Heart right ventricle (tissue), 16 donors: ENCODE measurements at regions not wholly inside any gene's neighbourhood (a gene's known extent, or its start where the extent isn't known, plus 50 kb on each side); places are given as distances from the start of the nearest gene placed in this dataset.
"Not testable (repeated sequence)": the region's sequence is repeated elsewhere in the genome, so short reads cannot be mapped to it uniquely, and the experiment has no call there.

ENCODE experiments used
- ATAC-seq, 8 donors: fragments of 200-7000 bp; cut with Tn5 transposase; one replicate each; pipeline ENCODE4 v1.9.1; 2020; ENCODE audit warnings: mild to moderate bottlenecking in 8 of 8, moderate library complexity in 8 of 8, moderate number of reproducible peaks in 1 of 8
- DNase-seq, 2 donors: peaks; one replicate each; pipeline ENCODE4 v3.0.0-alpha.2; 2020
- H3K27ac ChIP-seq, 10 donors: fragments of 200-600 bp; sonication (generic) in 2 of 10; one replicate each; pipeline versions ENCODE4 v1.5.0 to v1.8.0; 2020 to 2022; ENCODE audit warnings: mild to moderate bottlenecking in 3 of 10
- H3K27me3 ChIP-seq, 7 donors: fragments of 200-600 bp; one replicate each; pipeline ENCODE4 v1.8.0; 2021 to 2022; ENCODE audit warnings: mild to moderate bottlenecking in 2 of 7
- H3K36me3 ChIP-seq, 9 donors: fragments of 200-600 bp; sonication (generic) in 1 of 9; one replicate each; pipeline versions ENCODE4 v1.5.0 to v1.8.0; 2020 to 2022; ENCODE audit warnings: mild to moderate bottlenecking in 2 of 9
- H3K4me1 ChIP-seq, 9 donors: fragments of 200-600 bp; sonication (generic) in 1 of 9; one replicate each; pipeline versions ENCODE4 v1.5.0 to v1.8.0; 2020 to 2022; ENCODE audit warnings: mild to moderate bottlenecking in 4 of 9
- H3K4me3 ChIP-seq, 10 donors: fragments of 200-600 bp; sonication (generic) in 2 of 10; one replicate each; pipeline versions ENCODE4 v1.5.0 to v1.8.0; 2020 to 2022; ENCODE audit warnings: mild to moderate bottlenecking in 7 of 10, moderate library complexity in 2 of 10
- H3K9me3 ChIP-seq, 11 donors: fragments of 200-600 bp in 10 of 11; sonication (generic) in 2 of 11; one replicate each; pipeline versions ENCODE4 v1.5.0 to v1.8.0; 2013 to 2022; ENCODE audit warnings: mild to moderate bottlenecking in 2 of 11, control low read depth in 1 of 11, moderate library complexity in 1 of 11
- whole genome bisulfite sequencing, 2 donors: extraction: QIAGEN DNeasy Blood & Tissue Kit; methylation state at CpG; one replicate each; pipeline ENCODE4 v1.1.7; 2013; ENCODE audit warnings: inconsistent platforms in 1 of 2; 5-methylcytosine and 5-hydroxymethylcytosine counted together
- intact Hi-C, 10 donors: fragments of 100-400 bp; cut with DNase I; formaldehyde crosslinking; loops; one replicate each; pipeline versions ENCODE4 v1.11.1 to v1.14.2; 2022
- TF ChIP-seq, protein P1 (sequence below), 9 donors: fragments of 200-600 bp; sonication (generic) in 2 of 9; IDR thresholded peaks; one replicate each; pipeline versions ENCODE4 v1.5.0 to v1.8.0; 2021 to 2022; ENCODE audit warnings: antibody characterized with exemption in 9 of 9, mild to moderate bottlenecking in 5 of 9, moderate library complexity in 1 of 9
- donor health status: Arrhythmogenic right ventricular cardiomyopathy.
- donor health status: ischemic (EF 13 %, LVEDD 7.1; RV severe dilation, severe dysfunction).
- donor health status: healthy with polysubstance abuse.
- donor health status: DM: no; HTN: yes; CAD: no.
- donor health status: DM: no; HTN: no; CAD: no.
- donor health status: ischemic (EF 25% LVEDD 6.9; RV normal size, moderate dysfunction).
- donor health status: ischemic (EF 25% LVEDD 5.7; RV mildly dilated, moderate dysfunction).
- donor health status: healthy.
- donor health status: DM: yes; HTN: yes; CAD: no.
- donor health status: Ischemic cardiomyopathy.
- donor health status: ischemic (EF 35%, LVEDD 5.7; RV mildly dilated, moderate dysfunction).
- donor health status: nonischemic (EF 11% LVEDD 7.7; RV severe dilation, severe dysfunction).
- donor health status: DM: yes; HTN: yes; CAD: no.
- donor health status: PGD.
- donor health status: ischemic (EF 29% LVEDD 5.4; RV normal size, mild dysfunction).
- donor health status: nonischemic (EF 23%, LVEDD 6.1; RV moderate dilation, normal function).

DNA sequence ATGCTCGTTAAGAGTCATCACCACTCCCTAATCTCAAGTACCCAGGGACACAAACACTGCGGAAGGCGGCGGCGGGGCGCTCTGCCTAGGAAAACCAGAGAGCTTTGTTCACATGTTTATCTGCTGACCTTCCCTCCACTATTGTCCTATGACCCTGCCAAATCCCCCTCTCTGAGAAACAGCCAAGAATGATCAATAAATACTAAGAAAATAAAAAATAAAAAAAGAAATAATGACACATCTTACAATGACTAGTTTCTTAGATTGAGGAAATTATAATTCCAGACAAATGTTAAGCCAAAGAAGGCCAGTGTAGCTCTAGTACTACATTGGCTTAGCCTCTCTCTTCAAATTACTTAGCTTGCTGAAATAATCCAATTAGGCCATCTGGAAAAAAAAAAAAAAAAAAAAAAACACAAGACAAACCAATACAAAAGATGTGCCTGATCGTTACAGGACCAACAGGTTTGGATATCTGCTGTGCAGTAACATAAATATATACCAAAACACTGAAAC lies 58.0 kb downstream of the ANXA2R start:
- Histone ChIP-seq H3K4me1 (peaks cover 0 to 29% (median 0%) of the 10 kb centered on the region in 9 donors), H3K9me3 (peaks cover 0 to 6% (median 0%) of the 10 kb centered on the region in 11 donors), H3K36me3 (peaks cover 0 to 5% (median 0%) of the 10 kb centered on the region in 9 donors), H3K27ac (peak overlapping the region in 2 of 10 donors; percentile 26 to 39), H3K4me3 (no peak overlapping the region), H3K27me3 (peaks cover 0 to 36% (median 5%) of the 10 kb centered on the region in 7 donors)
- DNase-seq (peak in 1 of 2 donors; percentile 21), ATAC-seq (peak in 1 of 8 donors; percentile 42)
- intact Hi-C loops = loop anchor here in 1 of 10 donors (10.0 kb wide), 1 partner anchor 77 kb away; no protein-coding TSS in a partner anchor
- TF ChIP-seq, protein P1, sequence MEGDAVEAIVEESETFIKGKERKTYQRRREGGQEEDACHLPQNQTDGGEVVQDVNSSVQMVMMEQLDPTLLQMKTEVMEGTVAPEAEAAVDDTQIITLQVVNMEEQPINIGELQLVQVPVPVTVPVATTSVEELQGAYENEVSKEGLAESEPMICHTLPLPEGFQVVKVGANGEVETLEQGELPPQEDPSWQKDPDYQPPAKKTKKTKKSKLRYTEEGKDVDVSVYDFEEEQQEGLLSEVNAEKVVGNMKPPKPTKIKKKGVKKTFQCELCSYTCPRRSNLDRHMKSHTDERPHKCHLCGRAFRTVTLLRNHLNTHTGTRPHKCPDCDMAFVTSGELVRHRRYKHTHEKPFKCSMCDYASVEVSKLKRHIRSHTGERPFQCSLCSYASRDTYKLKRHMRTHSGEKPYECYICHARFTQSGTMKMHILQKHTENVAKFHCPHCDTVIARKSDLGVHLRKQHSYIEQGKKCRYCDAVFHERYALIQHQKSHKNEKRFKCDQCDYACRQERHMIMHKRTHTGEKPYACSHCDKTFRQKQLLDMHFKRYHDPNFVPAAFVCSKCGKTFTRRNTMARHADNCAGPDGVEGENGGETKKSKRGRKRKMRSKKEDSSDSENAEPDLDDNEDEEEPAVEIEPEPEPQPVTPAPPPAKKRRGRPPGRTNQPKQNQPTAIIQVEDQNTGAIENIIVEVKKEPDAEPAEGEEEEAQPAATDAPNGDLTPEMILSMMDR (IDR thresholded peaks at IDR 0.05) = no peak
- 19 to 38% methylated on average over 7 of the region's 7 CpGs for whole genome bisulfite sequencing, 2 donors

DNA sequence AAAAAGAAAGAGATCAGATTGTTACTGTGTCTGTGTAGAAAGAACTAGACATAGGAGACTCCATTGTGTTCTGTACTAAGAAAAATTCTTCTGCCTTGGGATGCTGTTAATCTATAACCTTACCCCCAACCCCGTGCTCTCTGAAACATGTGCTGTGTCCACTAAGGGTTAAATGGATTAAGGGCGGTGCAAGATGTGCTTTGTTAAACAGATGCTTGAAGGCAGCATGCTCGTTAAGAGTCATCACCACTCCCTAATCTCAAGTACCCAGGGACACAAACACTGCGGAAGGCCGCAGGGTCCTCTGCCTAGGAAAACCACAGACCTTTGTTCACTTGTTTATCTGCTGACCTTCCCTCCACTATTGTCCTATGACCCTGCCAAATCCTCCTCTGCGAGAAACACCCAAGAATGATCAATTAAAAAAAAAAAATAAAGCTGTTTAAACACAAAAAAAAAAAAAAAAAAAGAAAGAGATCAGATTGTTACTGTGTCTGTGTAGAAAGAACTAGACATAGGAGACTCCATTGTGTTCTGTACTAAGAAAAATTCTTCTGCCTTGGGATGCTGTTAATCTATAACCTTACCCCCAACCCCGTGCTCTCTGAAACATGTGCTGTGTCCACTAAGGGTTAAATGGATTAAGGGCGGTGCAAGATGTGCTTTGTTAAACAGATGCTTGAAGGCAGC lies 58.6 kb downstream of the ANXA2R start:
- peaks cover 0 to 29% (median 0%) of the 10 kb centered on the region in 9 donors for H3K4me1 ChIP-seq
- H3K27me3 ChIP-seq = peaks cover 0 to 32% (median 5%) of the 10 kb centered on the region in 7 donors
- no CpG with 5 or more reads among the region's 8 CpGs for WGBS, 2 donors
- not testable (repeated sequence) for ATAC-seq, H3K36me3 ChIP-seq, H3K4me3 ChIP-seq, H3K27ac ChIP-seq, H3K9me3 ChIP-seq, DNase-seq
- intact Hi-C loops = loop anchor here in 1 of 10 donors (10.0 kb wide), 1 partner anchor 77 kb away; no protein-coding TSS in a partner anchor

DNA sequence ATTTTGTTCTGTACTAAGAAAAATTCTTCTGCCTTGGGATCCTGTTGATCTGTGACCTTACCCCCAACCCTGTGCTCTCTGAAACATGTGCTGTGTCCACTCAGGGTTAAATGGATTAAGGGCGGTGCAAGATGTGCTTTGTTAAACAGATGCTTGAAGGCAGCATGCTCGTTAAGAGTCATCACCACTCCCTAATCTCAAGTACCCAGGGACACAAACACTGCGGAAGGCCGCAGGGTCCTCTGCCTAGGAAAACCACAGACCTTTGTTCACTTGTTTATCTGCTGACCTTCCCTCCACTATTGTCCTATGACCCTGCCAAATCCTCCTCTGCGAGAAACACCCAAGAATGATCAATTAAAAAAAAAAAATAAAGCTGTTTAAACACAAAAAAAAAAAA lies 59.1 kb downstream of the ANXA2R start:
- intact Hi-C loops = loop anchor here in 1 of 10 donors (10.0 kb wide), 1 partner anchor 76 kb away; no protein-coding TSS in a partner anchor
- WGBS, 2 donors = no CpG with 5 or more reads among the region's 5 CpGs
- not testable (repeated sequence) for H3K9me3 ChIP-seq, H3K27ac ChIP-seq, DNase-seq, H3K36me3 ChIP-seq, ATAC-seq, H3K4me3 ChIP-seq
- Histone ChIP-seq H3K27me3 (peaks cover 0 to 27% (median 0%) of the 10 kb centered on the region in 7 donors), H3K4me1 (peaks cover 0 to 25% (median 0%) of the 10 kb centered on the region in 9 donors)

DNA sequence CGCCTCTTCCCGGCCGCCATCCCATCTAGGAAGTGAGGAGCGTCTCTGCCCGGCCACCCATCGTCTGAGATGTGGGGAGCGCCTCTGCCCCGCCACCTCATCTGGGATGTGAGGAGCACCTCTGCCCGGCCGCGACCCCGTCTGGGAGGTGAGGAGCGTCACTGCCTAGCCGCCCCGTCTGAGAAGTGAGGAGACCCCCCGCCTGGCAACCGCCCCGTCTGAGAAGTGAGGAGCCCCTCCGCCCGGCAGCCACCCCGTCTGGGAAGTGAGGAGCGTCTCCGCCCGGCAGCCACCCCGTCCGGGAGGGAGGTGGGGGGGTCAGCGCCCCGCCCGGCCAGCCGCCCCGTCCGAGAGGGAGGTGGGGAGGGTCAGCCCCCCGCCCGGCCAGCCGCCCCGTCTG lies 59.7 kb downstream of the ANXA2R start:
- peaks cover 0 to 27% (median 0%) of the 10 kb centered on the region in 7 donors for H3K27me3 ChIP-seq
- ATAC-seq, H3K27ac ChIP-seq, H3K4me3 ChIP-seq, DNase-seq, H3K36me3 ChIP-seq, H3K9me3 ChIP-seq: not testable (repeated sequence)
- H3K4me1 ChIP-seq = peaks cover 0 to 19% (median 0%) of the 10 kb centered on the region in 9 donors
- WGBS, 2 donors = 96 to 97% methylated on average over 11 to 28 of the region's 36 CpGs
- intact Hi-C loops = loop anchor here in 1 of 10 donors (10.0 kb wide), 1 partner anchor 76 kb away; no protein-coding TSS in a partner anchor

DNA sequence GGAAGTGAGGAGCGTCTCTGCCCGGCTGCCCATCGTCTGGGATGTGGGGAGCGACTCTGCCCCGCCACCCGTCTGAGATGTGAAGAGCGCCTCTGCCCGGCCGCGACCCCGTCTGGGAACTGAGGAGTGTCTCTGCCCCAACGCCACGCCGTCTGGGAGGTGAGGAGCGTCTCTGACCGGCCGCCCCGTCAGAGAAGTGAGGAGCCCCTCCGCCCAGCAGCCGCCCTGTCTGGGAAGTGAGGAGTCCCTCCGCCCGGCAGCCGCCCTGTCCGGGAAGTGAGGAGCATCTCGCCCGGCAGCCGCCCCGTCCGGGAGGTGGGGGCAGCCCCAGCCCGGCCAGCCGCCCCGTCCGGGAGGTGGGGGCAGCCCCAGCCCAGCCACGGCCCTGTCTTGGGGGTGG lies 60.9 kb downstream of the ANXA2R start:
- H3K9me3 ChIP-seq, H3K36me3 ChIP-seq, H3K4me1 ChIP-seq, H3K4me3 ChIP-seq, ATAC-seq, intact Hi-C loops, H3K27ac ChIP-seq: not testable (repeated sequence)
- peak in 1 of 2 donors; percentile 4 for DNase-seq
- peaks cover 0 to 21% (median 0%) of the 10 kb centered on the region in 7 donors for H3K27me3 ChIP-seq
- WGBS, 2 donors = 96% methylated on average over 34 of the region's 34 CpGs

DNA sequence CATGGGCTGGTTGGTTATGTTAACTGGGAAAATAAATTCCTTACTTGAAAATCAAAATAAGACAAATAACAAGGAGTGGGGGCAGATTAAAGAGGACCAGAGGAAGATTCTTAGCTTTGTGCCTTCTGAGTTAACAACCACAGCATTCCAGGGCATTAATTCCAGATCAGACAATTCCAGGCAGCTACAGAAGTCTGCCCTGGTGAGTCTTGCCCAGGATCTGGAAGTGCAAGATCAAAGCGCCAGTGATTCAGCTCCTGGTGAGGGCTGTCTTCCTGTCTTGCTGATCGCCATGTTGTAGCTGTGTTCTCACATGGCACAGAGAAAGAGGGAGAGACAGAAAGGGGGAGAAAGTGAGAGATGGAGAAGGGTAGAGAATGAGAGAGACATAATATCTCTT lies 65.6 kb downstream of the ANXA2R start:
- DNase-seq = no peak
- H3K27ac ChIP-seq = no peak overlapping the region
- TF ChIP-seq, protein P1 (IDR thresholded peaks at IDR 0.05) = no peak
- peaks cover 0 to 29% (median 13%) of the 10 kb centered on the region in 7 donors for H3K27me3 ChIP-seq
- ATAC-seq = no peak
- H3K4me3 ChIP-seq = no peak overlapping the region
- H3K4me1 ChIP-seq = no peaks in the 10 kb centered on the region
- intact Hi-C loops = no loop called here
- H3K9me3 ChIP-seq = no peaks in the 10 kb centered on the region
- peaks cover 0 to 5% (median 0%) of the 10 kb centered on the region in 9 donors for H3K36me3 ChIP-seq
- 88 to 92% methylated on average over 2 of the region's 2 CpGs for WGBS, 2 donors
